GM12878 (cell line): ENCODE measurements at regions not wholly inside any gene's neighbourhood (a gene's known extent, or its start where the extent isn't known, plus 50 kb on each side); places are given as distances from the start of the nearest gene placed in this dataset.

Experiments
- ATAC-seq: fragments of 200-7000 bp; cut with Tn5 transposase; 3 replicates; pipeline ENCODE4 v1.9.1; 2020; ENCODE audit warnings: mild to moderate bottlenecking, moderate library complexity
- BruUV-seq: library from RNA; stranded (reverse); fragments of 400-500 nt; replicated peaks from 2 replicates; lab custom pipeline; 2021; lab: Mats Ljungman, UMichigan
- CTCF ChIA-PET: fragments of 300-600 bp; sonication (Branson Sonifier 250); formaldehyde crosslinking; extraction: SDS; loops from one replicate; lab custom pipeline; 2021; ENCODE audit warnings: inconsistent platforms; lab: Yijun Ruan, JAX
- POLR2A ChIA-PET: fragments of 350-600 bp; formaldehyde crosslinking; extraction: SDS; loops from one replicate; lab custom pipeline; 2021; ENCODE audit warnings: inconsistent platforms; lab: Charles Lee
- RAD21 ChIA-PET: fragments of 300-600 bp; sonication (Branson Sonifier 250); formaldehyde crosslinking; loops from one replicate; lab custom pipeline; 2023; ENCODE audit warnings: antibody characterized with exemption; ENCODE audit not compliant: unreplicated experiment; lab: Charles Lee
- SMC1A ChIA-PET: fragments of 300-600 bp; sonication (Branson Sonifier 250); formaldehyde crosslinking; loops from one replicate; lab custom pipeline; 2023; ENCODE audit not compliant: unreplicated experiment, uncharacterized antibody; lab: Charles Lee
- DNase-seq: peaks from one replicate; pipeline ENCODE4 v3.0.0-alpha.2; 2011; ENCODE audit warnings: low read depth, low spot score
- FAIRE-seq: peaks from 3 replicates; lab custom pipeline; 2011; peaks lifted over from hg19 to GRCh38; lab: Jason Lieb, UNC
- H2AFZ ChIP-seq: 2 replicates; pipeline ENCODE4 v1.6.0; 2011; ENCODE audit warnings: low read depth, low read length, control low read depth; ENCODE audit not compliant: control insufficient read depth
- H3K27ac ChIP-seq: 2 replicates; pipeline ENCODE4 v1.5.1; 2011; ENCODE audit warnings: control low read depth; ENCODE audit not compliant: control insufficient read depth, insufficient read depth
- H3K27me3 ChIP-seq, 2 experiments: replicated peaks in 1 of 2; 2 replicates each; pipeline versions ENCODE4 v1.6.0 to v1.6.1; 2011; ENCODE audit warnings: low read length in 1 of 2; ENCODE audit not compliant: control insufficient read depth in 2 of 2, insufficient read depth in 2 of 2
- H3K36me3 ChIP-seq, 2 experiments: 2 replicates each; pipeline ENCODE4 v1.5.1; 2011; ENCODE audit warnings: low read length in 1 of 2; ENCODE audit not compliant: control insufficient read depth in 2 of 2, insufficient read depth in 2 of 2
- H3K4me1 ChIP-seq: 2 replicates; pipeline ENCODE4 v1.6.1; 2011; ENCODE audit warnings: mild to moderate bottlenecking, low read length, moderate library complexity, mixed read lengths; ENCODE audit not compliant: control insufficient read depth, insufficient read depth
- H3K4me2 ChIP-seq: 2 replicates; pipeline ENCODE4 v1.6.0; 2011; ENCODE audit warnings: control low read depth; ENCODE audit not compliant: control insufficient read depth, insufficient read depth
- H3K4me3 ChIP-seq: fragments of 200-600 bp; sonication (generic); 2 replicates; pipeline ENCODE4 v1.5.1; 2016
- H3K79me2 ChIP-seq: 2 replicates; pipeline ENCODE4 v1.6.0; 2011; ENCODE audit warnings: low read length; ENCODE audit not compliant: control insufficient read depth, insufficient read depth
- H3K9ac ChIP-seq: 2 replicates; pipeline ENCODE4 v1.8.0; 2011; ENCODE audit warnings: low read length, control low read depth, mixed read lengths; ENCODE audit not compliant: control insufficient read depth, insufficient read depth
- H3K9me3 ChIP-seq: replicated peaks from 3 replicates; pipeline ENCODE4 v1.5.1; 2011; ENCODE audit warnings: mild to moderate bottlenecking, low read length; ENCODE audit not compliant: control insufficient read depth, insufficient read depth
- H4K20me1 ChIP-seq: 2 replicates; pipeline ENCODE4 v1.6.0; 2011; ENCODE audit not compliant: control insufficient read depth, insufficient read depth
- CHD2 ChIP-seq: IDR thresholded peaks from 2 replicates; pipeline ENCODE4 v1.6.1; 2011; ENCODE audit warnings: low read depth, low read length, improper control_type of control experiment, borderline replicate concordance
- LARP7 ChIP-seq: fragments of 450-650 bp; IDR thresholded peaks from 2 replicates; pipeline ENCODE4 v1.6.1; 2017; ENCODE audit warnings: mild to moderate bottlenecking
- MLLT1 ChIP-seq: fragments of 450-650 bp; IDR thresholded peaks from 2 replicates; pipeline ENCODE4 v1.6.1; 2016; ENCODE audit warnings: mild to moderate bottlenecking
- PRDM15 ChIP-seq: fragments of 450-650 bp; formaldehyde crosslinking; IDR thresholded peaks from 2 replicates; pipeline ENCODE4 v1.4.0; 2020; ENCODE audit warnings: mild to moderate bottlenecking, moderate library complexity
- RCOR1 ChIP-seq: conservative IDR thresholded peaks from 2 replicates; pipeline ENCODE4 v1.6.1; 2012; ENCODE audit warnings: low read depth, low read length, improper control_type of control experiment
- SREBF1 ChIP-seq: IDR thresholded peaks from 2 replicates; pipeline ENCODE4 v1.6.1; 2012; ENCODE audit warnings: mild to moderate bottlenecking, low read length
- TAF1 ChIP-seq: IDR thresholded peaks from 2 replicates; pipeline ENCODE4 v1.6.1; 2011; ENCODE audit warnings: mild to moderate bottlenecking, low read depth, low read length, borderline replicate concordance
- ZBED1 ChIP-seq: IDR thresholded peaks from 2 replicates; pipeline ENCODE4 v1.6.1; 2016; ENCODE audit warnings: borderline replicate concordance
- ZZZ3 ChIP-seq: IDR thresholded peaks from 2 replicates; pipeline ENCODE4 v1.6.1; 2011; ENCODE audit warnings: low read depth; ENCODE audit not compliant: control insufficient read depth, insufficient read length
- in situ Hi-C: fragments of 300-500 bp; cut with MboI; formaldehyde crosslinking; loops from 9 replicates; pipeline ENCODE4 v1.14.3; 2018; ENCODE audit warnings: mixed read lengths
- intact Hi-C: fragments of 100-400 bp; cut with micrococcal nuclease; formaldehyde crosslinking; loops from one replicate; pipeline ENCODE4 v1.14.2; 2022; ENCODE audit not compliant: unreplicated experiment

- TF ChIP-seq PRDM15 (CRISPR knock-in tag) = no peak
- no peak for TF ChIP-seq MLLT1
- no peak for TF ChIP-seq ZZZ3
- no peak for TF ChIP-seq RCOR1
- TF ChIP-seq CHD2 = no peak
- TF ChIP-seq TAF1 = no peak
- no peak for TF ChIP-seq SREBF1
- TF ChIP-seq LARP7 = no peak
- TF ChIP-seq ZBED1 = no peak
- in situ Hi-C loops = no loop called here
- no peak overlapping the region for H3K4me2 ChIP-seq
- H3K4me3 ChIP-seq = no peak overlapping the region
- FAIRE-seq = no peak
- H3K27ac ChIP-seq = no peak overlapping the region
- ChIA-PET RAD21 (no interaction called here), SMC1A (no interaction called here), POLR2A (no interaction called here), CTCF (interaction anchor here (0.6 kb wide), 1 partner anchor 586 kb away, joined by 3 read pairs; no protein-coding TSS in a partner anchor)
- no peak overlapping the region for H2AFZ ChIP-seq
- no peaks in the 10 kb centered on the region for H3K4me1 ChIP-seq
- no peak overlapping the region for H3K9ac ChIP-seq
- no peaks in the 10 kb centered on the region for H3K27me3 ChIP-seq
- no peak for DNase-seq
- H3K9me3 ChIP-seq = no peaks in the 10 kb centered on the region
- ATAC-seq = no peak
- H3K79me2 ChIP-seq = no peaks in the 10 kb centered on the region
- no peaks in the 10 kb centered on the region for H4K20me1 ChIP-seq
- H3K36me3 ChIP-seq = no peaks in the 10 kb centered on the region
- intact Hi-C loops = no loop called here
- no TSS peak for BruUV-seq
Observed at GRCh38 chr3:81887448-81887847, 126.0 kb upstream of the GBE1 start.
